Keratinocyte (primary cell): ENCODE measurements at regions not wholly inside any gene's neighbourhood (a gene's known extent, or its start where the extent isn't known, plus 50 kb on each side); places are given as distances from the start of the nearest gene placed in this dataset.

Experiments used
- EZH2 ChIP-seq: IDR thresholded peaks from one replicate; pipeline ENCODE4 v1.6.1; 2012; ENCODE audit warnings: inconsistent platforms, mild to moderate bottlenecking, low read length, moderate library complexity
- TF ChIP-seq, protein P1 (sequence below), 3 experiments: IDR thresholded peaks in 1 of 3; conservative IDR thresholded peaks in 1 of 3; optimal IDR thresholded peaks in 1 of 3; 2 replicates in 2 of 3; 3 replicates in 1 of 3; pipeline versions ENCODE3 to v1.5.1; 2011; ENCODE audit warnings: low read length in 3 of 3, mild to moderate bottlenecking in 3 of 3, moderate library complexity in 2 of 3, control low read depth in 1 of 3, inconsistent platforms in 1 of 3; ENCODE audit not compliant: insufficient read depth in 2 of 3; ENCODE audit errors: extremely low read depth in 1 of 3

DNA sequence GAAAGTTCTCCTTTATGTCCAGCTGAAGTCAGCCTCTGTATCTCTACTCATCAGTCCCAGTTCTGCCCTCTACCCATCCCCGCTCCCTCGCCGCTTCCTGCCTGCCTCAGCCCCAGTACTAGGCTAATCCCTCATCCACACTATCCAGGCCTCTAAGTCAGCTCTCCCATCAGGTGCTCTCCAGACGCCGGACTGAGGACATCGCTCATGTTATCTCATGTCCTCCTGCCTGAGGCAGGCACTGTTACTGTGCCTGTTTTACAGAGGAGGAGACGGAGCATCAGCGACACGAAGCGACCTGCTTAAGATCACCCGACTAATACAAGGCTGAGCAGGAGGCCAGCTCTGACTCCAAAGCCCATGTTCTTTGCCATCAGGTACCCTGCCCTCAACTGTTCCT is 57.3 kb upstream of the RUNX3 start:
- TF ChIP-seq, protein P1, sequence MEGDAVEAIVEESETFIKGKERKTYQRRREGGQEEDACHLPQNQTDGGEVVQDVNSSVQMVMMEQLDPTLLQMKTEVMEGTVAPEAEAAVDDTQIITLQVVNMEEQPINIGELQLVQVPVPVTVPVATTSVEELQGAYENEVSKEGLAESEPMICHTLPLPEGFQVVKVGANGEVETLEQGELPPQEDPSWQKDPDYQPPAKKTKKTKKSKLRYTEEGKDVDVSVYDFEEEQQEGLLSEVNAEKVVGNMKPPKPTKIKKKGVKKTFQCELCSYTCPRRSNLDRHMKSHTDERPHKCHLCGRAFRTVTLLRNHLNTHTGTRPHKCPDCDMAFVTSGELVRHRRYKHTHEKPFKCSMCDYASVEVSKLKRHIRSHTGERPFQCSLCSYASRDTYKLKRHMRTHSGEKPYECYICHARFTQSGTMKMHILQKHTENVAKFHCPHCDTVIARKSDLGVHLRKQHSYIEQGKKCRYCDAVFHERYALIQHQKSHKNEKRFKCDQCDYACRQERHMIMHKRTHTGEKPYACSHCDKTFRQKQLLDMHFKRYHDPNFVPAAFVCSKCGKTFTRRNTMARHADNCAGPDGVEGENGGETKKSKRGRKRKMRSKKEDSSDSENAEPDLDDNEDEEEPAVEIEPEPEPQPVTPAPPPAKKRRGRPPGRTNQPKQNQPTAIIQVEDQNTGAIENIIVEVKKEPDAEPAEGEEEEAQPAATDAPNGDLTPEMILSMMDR (optimal IDR thresholded peaks at IDR 0.05 in 1 of 3, IDR thresholded peaks at IDR 0.05 in 1 of 3, conservative IDR thresholded peaks at IDR 0.05 in 1 of 3; ENCODE audit: extremely low read depth in 1 of 3, insufficient read depth in 2 of 3, low read length in 3 of 3), result no peak
- no peak for TF ChIP-seq EZH2
